Inflammatory macrophage (primary cell): ENCODE measurements at regions not wholly inside any gene's neighbourhood (a gene's known extent, or its start where the extent isn't known, plus 50 kb on each side); places are given as distances from the start of the nearest gene placed in this dataset.

ENCODE experiments used
- DNase-seq, 2 donors: peaks; one replicate each; pipeline ENCODE4 v3.0.0-alpha.2; 2020 to 2022

DNA sequence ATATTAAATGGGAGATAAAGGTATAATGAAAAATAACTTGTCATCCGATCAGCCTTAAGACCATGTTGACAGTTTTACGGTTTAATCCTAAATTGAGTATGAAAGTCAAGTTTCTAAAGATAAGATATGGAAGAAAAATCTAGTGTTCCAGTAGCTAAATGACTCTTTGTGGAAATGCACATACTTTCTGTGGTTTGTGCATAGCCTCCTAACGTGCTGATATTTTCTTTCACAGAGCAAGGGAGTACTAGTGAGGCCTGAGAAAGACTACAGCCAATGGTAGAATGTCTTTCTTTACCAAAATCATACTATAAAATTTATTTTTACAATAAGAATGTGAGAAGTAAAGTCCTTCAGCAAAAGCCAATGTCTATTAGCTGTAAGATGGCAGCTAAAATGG is 430.6 kb upstream of the RGMA start:
- no peak for DNase-seq

DNA sequence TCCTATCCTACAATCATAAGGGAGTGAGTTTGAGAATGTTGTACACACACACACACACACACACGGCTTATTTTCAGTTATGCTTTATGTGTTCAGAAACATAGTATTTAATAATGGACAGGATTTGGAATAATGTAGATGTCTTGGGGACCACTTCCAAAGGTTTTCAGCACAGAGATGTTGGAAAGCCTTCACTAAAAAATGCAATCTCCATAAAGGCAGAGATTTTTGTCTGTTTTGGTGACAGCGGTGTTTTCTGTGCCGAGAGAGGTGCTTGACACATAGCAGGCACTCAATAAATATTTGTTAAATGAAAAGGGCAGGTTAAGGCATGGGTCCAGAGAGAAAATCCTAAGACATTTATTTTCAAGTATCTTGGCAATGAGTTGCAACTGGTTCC is 428.2 kb upstream of the RGMA start:
- DNase-seq, result no peak

DNA sequence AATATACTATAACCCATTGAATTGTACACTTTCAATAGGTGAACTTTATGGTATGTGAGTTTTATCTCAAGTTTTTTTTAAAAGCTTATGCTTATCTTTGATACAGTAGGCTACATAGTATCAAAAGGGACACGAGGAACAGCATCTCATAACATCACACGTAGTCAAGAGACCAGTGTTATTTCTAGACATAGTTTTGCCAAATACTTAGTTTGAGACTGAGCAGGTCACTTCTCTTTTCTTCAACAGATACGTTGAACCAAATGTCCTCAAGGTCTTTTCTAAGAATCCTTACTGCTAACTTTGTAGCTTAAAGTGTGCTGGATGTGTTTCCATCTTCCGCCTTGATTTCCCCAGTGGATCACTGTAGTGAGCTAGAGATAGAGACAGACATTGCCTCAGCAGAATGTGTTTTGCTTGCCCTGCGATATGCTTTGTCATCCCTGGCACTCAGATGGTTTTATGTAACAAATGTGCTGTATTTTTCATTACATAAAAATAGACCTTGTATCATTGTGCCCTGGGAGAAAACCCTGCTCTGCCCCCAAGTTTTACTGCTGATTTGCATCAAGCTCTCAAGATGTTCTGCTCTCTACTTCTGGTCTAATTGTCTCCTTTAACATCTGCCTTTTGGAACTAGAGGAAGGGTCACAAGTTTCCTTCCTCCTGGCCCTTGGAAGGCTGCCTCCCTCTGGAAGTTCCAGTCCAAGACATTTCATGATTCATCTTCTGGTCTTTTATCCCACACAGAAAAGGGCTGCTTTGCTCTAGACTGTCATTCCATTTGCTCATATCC is 426.4 kb upstream of the RGMA start:
- no peak for DNase-seq

DNA sequence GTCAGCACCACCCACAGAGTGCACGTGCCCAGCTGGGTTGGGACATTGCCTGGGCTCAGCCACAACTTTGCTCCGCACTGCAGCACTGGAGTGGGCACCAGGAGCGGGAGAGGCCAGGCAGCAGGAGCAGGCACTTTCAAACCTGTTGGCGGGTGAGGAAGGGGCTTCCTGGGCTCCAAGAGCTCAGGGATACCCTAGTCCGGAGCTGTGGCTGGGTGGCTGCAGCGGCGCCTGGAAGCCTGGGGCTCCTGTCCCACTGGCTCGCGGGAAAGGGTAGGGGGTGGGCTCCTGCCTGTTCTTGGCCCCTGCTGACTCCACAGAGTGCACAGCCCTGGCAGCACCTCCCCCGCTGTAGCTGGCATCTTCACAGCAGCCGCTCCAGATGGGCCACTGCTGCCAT is 417.6 kb upstream of the RGMA start:
- DNase-seq, result no peak

DNA sequence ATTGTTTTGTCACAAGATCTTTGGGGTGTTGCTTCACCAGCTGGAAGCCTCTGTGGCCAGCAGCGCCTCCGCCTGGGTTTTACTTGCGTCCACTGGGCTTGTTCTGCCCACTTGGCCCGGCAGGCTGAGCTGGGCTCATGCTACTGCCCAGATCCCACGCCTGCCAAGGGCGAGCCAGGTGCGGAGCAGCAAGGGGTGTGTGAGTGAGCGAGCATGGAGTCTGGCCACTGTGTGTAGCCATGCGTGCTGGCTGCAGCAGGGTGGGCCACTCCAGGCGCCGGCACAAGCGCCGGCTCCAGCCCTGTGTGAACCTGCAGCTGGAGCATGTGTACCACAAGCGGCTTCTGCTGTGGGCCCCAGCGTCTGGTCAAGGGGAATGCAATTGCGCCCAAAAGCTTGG is 416.5 kb upstream of the RGMA start:
- no peak for DNase-seq

DNA sequence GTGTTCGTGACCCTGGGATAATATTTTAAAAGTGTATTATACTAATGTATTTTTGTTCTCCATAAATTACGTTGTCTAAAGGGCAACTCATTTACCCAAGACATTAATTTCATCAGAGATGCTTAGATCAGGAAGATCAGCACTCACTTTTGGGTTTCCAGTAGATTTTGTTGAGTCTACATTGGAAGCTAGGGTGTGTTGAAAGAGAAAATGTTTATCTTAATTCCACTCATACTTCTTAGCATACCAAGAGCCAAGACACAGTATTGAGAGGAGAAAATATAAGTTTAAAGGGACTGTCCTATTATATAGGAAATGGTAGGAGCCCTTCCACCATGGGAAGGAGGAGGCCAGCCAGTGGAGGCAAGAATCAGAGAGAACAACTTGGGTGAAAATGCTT is 412.9 kb upstream of the RGMA start:
- no peak for DNase-seq

DNA sequence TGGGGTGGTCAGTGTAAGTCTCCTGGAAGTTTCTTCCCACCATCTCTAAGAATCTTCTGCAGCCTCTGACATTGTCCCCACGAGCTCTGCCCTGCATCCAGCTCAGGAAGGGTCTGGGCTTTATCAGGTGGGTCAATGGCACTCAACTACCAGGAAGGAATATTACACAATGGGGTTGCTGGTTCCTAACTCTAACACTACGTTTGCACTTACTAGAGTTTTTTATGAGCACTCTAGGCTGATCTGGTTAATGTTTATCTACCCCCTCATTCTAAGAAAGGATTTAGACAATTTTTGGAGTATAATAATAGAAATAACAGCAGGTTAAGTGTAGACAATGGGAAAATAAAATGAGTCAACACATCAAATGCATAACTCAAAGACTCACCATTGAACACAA is 411.1 kb upstream of the RGMA start:
- no peak for DNase-seq

DNA sequence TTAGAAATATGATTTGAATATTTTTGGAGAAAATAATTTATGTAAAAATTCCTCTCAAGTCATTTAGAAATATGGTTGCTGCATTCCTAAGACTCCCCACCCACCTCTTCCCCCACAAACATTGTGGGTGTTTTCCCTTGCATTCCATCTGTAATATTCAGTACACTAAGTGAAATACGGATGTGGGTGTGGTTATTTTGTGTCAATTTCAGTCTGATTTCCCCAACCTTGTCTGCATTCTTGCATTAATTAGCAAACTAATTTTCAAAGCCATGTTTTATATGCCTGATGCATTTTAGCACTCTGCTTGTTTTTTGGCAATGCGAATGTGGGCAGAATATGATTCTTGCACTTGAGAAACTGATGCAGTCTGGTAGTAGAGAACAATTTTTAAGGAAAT is 408.3 kb upstream of the RGMA start:
- DNase-seq, result no peak

DNA sequence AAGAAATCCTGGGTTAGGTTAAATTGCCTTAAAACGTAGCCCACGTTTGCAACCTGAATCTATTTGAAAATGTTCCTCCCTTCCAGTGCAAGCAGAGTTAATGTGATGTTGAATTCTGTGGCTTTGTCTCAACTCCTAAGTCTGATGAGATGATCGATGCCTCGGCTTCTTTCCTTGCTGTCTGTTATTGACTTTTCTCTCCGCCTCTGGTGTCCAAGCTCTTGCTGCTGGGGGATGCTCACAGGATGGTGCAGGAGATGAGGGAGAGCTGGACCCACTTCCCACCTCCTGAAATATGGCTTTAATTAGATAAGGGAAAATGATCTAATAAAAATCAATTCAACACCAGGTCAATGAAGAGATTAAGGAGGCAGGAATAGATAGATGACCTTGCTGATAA is 407.9 kb upstream of the RGMA start:
- no peak for DNase-seq

DNA sequence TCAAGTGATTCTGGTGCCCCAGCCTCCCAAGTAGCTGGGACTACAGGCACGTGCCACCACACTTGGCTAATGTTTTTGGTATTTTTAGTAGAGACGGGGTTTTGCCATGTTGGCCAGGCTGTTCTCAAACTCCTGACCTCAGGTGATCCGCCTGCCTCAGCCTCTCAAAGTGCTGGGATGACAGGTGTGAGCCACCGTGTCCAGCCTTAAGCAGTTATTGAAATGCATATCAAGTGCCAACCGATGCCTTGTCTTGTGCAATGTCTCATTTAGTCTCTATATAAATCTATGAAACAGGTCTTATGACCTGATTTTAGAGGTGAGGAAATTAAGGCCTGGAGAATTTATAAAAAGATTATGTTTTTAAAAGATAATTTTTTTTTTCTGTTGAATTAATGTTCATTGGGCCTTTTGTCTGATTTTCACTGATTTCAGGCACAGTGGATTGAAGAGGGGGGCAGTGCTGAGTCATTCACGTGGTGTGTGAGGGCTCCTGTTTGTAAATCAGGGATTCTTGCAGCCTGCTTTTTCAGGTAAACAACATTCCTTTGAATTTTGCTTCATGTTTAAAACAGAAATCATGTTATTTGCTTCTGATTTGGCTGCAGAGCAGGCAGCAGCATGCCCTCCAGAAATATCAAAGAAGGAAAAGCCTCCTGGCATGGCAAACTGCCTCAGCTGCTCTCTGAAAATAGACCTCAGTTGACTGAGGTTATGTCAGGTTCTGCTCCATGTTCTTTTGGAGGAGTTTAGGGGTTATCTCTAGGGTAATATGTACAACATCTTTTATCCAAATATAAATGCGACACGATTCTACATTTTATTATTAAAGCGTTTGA is 407.0 kb upstream of the RGMA start:
- no peak for DNase-seq

DNA sequence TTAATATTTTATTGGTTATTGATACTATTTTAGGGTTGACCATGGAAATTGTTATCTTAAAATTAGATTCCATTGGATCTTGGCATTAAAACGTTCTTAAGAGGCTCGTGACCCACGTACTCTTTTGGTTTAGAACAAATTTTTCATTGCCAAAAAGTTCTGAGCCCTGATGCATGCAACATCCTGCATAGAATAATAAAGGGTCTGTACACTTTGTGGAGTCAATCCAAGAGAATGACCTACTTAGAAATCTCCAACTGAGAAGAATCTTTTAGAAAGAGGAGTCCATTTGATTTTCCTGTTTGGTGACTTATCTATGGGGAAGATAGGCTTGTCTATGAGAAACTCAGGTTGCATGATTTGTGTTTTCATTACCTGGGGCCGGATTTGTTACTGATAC is 404.2 kb upstream of the RGMA start:
- no peak for DNase-seq

DNA sequence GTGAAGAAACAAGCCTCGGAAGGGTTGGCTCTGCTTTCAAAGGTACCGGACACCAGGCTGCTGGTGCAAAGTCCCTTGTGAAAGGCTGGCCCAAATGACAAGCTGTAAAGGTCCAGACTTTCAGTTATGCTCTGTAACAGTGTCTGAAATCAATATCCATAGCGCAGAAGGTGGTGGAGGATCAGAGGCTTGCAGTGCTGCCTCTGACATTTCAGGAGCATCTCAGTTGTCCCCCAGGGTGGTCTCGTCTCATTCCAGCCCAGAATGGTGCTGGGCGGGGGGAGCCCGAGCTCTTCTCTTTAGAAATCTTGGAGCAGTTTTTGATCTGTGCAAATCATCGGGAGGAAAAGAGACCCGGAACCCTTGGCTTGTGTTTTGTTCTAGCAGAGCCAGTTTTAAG is 402.3 kb upstream of the RGMA start:
- DNase-seq, result no peak

DNA sequence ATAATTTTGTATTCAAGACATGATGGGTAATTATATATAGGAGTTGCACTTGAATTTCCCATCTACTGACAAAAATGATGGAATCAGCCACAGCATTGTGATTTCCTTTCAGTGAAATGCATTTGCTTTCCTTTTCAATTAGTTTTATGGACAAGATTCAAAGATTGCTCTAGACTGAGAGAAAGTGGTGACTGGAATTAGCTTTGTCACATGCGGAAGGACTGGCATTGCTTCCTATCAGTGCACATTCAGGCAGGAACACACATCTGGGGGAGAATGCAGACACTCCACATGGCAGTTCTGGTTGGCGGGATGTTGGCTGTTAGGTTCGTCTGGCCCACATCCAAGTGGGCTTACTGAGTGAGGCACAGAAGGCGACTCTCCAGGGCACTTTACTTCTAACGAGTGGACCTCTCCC is 399.3 kb upstream of the RGMA start:
- no peak for DNase-seq

DNA sequence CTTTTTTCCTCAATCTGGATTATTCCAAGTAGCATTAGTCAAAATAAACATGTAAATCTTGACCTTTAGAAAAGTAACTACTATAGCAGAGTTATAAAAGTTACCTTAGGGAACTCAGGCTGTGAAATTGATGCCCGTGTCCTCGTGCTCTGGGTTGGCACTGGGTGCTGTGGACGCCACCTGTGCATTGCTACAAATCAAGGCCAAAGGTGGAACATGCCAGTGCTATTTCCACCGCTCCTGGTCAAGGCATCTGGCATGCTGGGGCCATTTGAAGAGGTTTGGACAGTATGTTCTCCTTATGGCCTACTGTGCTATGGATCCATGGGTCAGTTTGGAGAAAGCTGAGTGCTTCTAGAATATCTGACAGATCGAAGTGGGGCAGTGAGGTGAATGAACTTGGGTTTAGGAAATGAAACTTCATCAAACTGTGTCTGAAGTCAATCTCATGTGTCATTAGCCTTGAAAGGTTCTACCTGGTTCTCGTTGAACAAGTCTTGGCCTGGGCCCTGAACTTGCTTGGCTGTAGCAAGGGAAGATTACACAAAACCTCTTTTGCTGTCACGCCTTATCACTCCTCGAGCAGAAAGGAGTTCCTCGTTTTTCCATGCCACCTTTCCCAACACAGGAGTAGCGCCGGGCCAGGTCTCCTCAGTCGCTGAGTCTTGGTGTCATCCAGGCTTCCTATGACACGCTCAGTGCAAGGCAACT is 397.6 kb upstream of the RGMA start:
- DNase-seq, result no peak

DNA sequence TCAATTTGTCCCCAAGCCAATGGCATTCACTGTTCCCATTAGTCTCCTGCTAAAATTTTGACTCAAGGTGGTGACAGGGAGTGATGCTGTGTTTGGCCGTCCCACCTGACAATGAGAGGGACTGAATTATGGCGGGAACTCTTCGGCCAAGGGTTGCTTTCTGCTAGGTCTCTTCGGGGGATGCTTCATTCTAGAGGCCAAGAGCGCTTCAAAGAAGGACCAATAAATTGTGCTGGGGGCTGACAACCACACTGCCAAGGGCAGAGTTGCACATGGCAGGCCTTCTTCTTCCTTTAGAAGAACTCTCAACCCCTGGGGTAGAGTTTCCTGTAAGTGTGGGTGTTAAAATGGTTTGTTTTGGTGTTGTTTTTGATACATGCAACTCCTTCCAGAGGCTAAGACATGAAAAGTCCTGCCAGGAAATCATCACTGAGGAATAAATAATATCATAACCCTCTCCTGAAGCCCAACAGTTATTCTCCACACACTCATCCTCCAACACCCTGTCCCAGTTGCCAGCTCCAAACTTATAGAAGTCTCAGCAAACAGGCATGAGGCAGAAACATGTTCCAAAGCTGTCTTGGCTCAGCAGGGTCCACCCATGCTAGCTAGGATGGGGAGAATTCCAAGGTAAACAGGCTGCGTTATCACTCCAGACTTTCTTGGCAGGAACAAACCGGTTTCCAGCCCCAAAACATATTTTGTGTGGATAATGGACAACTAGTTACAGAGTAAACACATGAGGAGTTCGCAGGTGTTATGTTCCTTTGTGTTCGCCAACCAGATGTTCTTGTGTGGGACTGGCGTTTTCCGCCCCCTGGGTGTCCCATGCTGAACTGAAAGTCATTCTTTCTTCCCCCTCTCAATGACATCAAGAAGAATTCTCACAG is 396.7 kb upstream of the RGMA start:
- DNase-seq, result no peak

DNA sequence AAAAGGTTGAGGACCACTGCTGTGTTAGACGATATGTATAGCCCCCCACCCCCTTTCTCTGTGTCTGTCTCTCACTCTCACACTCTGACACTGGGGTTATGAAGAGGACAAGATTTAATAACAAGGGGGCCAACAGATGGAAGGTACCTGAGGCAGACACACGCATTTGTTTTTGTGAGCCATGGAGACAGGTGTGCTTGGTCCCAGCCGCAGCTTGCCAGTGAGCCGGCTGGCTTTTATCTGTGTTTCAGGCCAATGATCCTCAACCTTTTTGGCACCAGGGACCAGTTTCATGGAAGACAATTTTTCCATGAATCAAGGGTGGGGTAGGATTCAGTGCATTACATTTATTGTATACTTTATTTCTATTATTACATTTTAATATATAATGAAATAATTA is 394.9 kb upstream of the RGMA start:
- DNase-seq, result no peak

DNA sequence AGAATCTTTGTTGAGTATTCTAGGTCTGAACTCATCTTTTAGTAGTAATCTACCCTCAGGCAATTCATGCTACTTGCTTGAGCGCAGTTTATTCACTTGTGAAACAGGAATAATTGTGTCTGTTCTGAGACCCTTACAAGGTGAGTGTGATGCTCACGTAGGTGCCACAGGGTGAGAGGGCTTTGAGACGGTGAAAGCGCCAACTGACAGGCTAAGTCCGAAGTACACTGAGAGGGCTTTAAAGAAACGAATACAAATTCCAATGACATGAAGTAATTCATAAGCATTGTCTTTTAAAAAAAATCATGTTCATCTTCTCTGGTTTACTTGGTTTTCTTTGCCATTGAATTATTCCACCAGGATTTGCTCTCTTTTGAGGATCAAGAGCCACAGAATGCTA is 393.7 kb upstream of the RGMA start:
- DNase-seq, result no peak

DNA sequence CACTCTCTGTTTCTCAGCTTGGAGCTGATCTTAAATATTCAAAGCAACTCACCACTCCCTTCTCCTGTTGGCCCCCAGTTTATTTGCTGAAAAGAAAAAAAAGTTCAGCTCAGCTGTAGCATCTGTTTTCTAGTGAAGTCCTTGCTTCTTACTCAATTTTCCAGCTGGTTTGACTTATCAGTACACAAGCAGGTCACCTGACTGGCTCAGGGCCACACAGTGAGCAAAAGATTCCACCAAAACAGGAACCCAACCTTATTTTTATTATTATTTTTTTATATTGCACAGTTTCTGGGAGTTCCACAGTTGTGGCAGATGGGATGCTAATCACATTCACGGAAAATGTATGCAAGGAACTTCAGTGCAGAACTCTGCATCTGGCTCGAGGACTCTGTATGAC is 390.7 kb upstream of the RGMA start:
- no peak for DNase-seq

DNA sequence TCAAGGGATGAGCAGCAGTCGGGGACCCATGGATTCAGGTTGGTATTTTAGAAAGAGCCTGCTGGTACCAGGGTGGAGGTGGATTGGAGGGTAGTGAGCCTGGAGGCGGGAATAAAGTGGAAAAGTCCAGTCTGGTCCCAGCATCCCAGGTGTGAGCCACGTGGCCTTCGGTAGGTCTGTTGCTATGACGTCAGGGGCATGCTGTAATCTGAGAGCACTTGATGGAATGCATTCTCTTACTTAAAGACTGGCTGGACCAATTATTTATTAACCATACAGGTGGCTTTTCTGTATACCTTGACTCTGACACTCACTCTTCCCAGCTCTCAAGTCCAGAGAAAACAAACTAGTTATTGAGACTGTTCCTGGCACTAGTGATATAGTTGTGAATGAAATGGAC is 389.9 kb upstream of the RGMA start:
- DNase-seq, result no peak

DNA sequence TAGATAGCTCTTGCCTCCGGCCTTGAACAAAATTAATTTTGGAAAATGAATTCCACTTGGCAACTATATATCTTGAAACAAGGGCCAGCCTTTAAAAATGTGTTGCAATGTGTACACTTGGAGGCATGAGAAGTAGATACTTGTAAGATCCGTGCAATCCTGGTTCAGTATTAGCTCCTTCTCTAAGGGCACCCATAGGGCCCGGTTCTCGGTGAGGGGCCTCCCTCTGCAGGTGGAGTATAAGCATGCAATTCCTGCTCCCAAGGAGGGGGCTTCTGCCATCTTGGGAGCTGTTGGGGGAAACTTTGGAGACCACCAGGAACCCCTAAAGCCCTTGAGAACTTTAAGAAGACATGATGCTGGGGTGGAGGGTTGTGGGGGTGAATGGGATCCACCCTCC is 388.7 kb upstream of the RGMA start:
- no peak for DNase-seq

DNA sequence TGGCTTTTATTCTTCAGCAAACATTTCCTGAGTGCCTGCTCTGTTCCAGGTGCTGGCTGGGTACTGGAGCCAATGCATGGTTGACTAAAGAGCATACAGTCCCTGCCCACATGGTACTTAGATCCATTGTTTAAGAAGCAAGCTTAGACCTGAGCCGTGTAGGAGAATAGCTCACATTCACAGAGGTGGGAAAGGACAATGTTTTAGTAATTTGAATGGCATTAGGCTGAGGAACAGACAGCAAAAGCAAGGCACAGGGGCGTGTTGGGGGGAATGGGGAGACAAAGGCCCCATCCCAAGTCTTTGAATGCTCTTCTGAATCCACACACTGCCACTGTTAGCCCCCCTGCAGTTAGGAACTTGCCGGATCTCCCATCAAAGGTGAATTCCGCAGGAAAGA is 388.2 kb upstream of the RGMA start:
- no peak for DNase-seq

DNA sequence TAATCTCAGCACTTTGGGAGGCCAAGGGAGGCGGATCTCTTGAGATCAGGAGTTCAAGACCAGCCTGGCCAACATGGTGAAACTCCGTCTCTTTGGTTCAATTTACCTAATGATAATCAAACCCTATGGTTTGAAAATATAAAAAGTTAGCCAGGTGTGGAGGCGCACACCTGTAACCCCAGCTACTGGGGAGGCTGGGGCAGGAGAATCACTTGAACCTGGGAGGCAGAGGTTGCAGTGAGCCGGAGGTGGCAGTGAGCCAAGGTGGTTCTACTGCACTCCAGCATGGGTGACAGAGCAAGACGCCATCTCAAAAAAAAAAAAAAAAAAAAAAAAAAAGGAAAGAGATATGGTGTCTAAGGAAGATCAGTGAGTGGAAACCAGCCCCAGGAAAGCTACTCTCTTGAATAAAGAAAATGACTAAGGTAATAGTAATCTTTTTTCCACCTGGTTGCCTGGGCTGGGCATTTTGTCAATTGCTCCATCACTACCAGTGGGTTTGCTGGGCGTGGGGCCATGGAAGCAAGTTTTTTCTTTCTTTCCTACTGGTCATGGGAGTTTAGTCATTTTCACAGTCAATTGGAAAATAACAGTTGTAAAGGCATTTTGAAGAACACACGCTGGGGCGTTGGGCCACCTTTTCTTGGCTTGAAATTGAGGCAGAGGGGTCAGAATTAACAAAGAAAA is 387.6 kb upstream of the RGMA start:
- no peak for DNase-seq
